Kidney epithelial cell (primary cell): ENCODE measurements at regions not wholly inside any gene's neighbourhood (a gene's known extent, or its start where the extent isn't known, plus 50 kb on each side); places are given as distances from the start of the nearest gene placed in this dataset.

Source experiments
- DNase-seq: peaks from one replicate; pipeline ENCODE4 v3.0.0-alpha.2; 2010; ENCODE audit warnings: low read depth
- H3K27me3 ChIP-seq: 2 replicates; pipeline ENCODE4 v1.6.0; 2011; ENCODE audit warnings: low read length; ENCODE audit not compliant: control insufficient read depth, insufficient read depth
- H3K36me3 ChIP-seq: 2 replicates; pipeline ENCODE4 v1.5.1; 2011; ENCODE audit warnings: low read length; ENCODE audit not compliant: control insufficient read depth, insufficient read depth
- H3K4me3 ChIP-seq: 2 replicates; pipeline ENCODE4 v1.5.1; 2011; ENCODE audit warnings: low read depth, mild to moderate bottlenecking, control low read depth, low read length
- TF ChIP-seq, protein P1 (sequence below): IDR thresholded peaks from 2 replicates; pipeline ENCODE4 v1.5.1; 2011; ENCODE audit warnings: mild to moderate bottlenecking, moderate library complexity, low read length, control low read depth, inconsistent platforms; ENCODE audit not compliant: insufficient read depth, poor library complexity, severe bottlenecking

DNA sequence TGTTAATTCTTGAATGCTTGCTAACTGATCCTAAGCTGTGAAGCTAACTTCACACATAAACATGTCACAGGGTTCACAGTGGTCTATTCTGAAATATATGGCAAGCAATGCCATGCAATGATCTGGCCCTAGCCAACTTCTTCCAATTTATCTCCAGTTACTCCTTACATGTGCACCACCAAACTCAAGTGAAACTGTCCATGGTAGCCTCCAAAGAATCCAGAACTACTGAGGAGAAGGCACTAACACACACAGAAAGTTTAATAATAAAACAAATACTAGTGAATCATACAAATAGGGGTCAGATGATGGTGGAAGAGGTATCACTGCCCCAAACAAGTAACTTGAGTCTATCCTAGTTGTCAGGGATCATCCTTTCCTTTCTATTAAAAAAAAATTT is 172.6 kb upstream of the RAB4A start:
- no peak for DNase-seq
- Histone ChIP-seq H3K36me3 (no peaks in the 10 kb centered on the region), H3K4me3 (no peak overlapping the region), H3K27me3 (peaks cover 15% of the 10 kb centered on the region)
- TF ChIP-seq, protein P1, sequence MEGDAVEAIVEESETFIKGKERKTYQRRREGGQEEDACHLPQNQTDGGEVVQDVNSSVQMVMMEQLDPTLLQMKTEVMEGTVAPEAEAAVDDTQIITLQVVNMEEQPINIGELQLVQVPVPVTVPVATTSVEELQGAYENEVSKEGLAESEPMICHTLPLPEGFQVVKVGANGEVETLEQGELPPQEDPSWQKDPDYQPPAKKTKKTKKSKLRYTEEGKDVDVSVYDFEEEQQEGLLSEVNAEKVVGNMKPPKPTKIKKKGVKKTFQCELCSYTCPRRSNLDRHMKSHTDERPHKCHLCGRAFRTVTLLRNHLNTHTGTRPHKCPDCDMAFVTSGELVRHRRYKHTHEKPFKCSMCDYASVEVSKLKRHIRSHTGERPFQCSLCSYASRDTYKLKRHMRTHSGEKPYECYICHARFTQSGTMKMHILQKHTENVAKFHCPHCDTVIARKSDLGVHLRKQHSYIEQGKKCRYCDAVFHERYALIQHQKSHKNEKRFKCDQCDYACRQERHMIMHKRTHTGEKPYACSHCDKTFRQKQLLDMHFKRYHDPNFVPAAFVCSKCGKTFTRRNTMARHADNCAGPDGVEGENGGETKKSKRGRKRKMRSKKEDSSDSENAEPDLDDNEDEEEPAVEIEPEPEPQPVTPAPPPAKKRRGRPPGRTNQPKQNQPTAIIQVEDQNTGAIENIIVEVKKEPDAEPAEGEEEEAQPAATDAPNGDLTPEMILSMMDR, result no peak

DNA sequence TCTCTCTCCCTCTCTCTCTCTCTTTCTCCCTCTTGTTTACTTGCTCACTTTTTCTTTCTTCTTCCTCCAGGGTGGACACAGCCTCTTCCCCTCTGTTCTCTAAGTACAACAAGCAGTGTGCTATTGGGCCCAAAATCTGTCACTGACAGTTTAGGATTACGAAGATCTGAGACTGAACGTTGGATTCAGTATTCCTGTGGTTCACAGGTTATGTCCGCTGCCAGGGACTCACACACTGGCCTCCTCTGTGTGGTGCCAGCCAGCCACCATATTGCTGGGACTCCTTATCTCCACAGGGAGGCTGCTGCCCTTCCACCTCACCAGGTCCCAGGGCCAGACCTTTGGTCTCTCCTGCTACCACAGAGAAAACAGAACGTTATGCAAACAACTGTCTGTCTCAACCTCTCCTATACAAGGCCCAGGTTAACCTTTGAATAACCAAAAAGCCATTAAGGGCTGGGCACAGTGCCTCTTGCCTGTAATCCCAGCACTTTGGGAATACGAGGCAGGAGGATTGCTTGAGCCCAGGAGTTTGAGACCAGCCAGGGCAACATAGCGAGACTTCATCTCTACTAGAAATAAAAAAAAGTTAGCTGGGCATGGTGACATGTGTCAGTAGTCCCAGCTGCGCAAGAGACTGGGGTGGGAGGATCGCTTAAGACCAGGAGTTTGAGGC is 171.9 kb upstream of the RAB4A start:
- DNase-seq, result no peak
- no peak overlapping the region for H3K4me3 ChIP-seq
- TF ChIP-seq, protein P1, result no peak
- H3K27me3 ChIP-seq, result peaks cover 11% of the 10 kb centered on the region
- no peaks in the 10 kb centered on the region for H3K36me3 ChIP-seq

DNA sequence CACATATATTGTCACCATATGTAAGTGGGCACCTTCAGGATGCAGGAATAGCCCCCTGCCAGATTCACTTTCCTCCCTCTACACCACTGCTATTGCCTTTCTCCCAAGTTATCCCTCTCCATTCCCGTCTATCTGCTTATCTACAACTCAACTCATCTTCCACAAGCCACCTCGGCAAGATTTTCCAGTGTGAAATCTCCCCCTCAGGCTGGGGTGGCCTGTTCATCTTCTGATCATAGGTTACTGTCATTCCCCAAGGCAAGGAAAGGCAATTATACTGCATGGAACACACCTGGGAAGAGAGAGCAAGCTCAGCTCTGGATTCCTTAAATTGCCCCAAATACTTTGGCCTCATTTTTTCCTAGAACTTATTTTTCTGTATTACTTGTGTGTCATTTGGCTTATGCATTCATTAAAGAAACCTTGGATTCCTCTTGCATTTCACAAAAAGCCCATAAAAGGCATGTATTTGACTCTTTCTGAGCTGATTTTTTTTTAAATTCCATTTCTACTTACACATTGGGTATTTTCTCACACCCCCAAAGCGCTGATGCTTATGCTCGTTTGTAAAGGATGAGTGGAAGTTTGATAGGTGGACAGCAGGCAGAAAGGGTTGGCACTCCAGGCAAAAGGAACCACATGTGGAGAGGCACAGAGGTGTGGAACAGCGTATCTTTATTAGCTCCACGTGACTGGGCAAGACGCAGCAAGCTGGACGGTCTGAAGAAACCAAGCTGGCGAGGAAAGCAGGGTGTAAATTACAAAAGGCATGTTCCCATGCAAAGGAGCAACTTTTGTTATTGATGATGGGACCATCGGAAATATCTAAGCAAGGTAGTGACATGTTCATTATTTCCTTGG is 169.7 kb upstream of the RAB4A start:
- peaks cover 9% of the 10 kb centered on the region for H3K27me3 ChIP-seq
- TF ChIP-seq, protein P1, result no peak
- no peak for DNase-seq
- no peak overlapping the region for H3K4me3 ChIP-seq
- no peaks in the 10 kb centered on the region for H3K36me3 ChIP-seq

DNA sequence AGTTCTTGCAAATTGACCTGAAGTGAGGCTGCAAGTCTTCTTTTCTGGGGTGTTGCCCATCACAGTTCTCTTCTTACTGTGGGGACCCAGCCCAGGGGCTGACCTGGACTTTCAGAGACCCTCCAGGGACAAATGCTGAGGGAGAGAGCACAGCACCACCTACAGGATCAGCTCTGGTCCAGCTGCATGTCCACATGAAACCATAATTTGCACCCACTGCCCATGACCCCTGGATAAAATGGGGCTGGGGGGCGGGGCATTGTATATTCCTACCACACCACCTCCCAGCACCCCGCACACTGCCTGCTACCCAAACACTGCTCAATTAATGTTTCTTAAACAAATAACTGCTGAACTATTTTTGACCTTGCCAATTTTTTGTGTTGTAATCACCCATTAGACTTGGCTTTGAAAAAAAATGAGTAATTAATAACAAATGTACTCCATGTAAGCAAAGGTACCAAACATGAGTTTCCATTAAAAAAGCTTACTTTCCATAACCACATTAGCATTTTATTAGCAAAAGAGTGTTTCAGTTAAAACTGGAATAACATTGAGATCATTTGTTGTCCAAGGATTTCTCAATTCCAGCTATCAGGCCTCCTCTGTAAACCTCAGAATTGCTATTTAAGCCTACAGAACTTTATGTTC is 168.0 kb upstream of the RAB4A start:
- DNase-seq, result no peak
- no peaks in the 10 kb centered on the region for H3K36me3 ChIP-seq
- no peak overlapping the region for H3K4me3 ChIP-seq
- peaks cover 9% of the 10 kb centered on the region for H3K27me3 ChIP-seq
- TF ChIP-seq, protein P1, result no peak

DNA sequence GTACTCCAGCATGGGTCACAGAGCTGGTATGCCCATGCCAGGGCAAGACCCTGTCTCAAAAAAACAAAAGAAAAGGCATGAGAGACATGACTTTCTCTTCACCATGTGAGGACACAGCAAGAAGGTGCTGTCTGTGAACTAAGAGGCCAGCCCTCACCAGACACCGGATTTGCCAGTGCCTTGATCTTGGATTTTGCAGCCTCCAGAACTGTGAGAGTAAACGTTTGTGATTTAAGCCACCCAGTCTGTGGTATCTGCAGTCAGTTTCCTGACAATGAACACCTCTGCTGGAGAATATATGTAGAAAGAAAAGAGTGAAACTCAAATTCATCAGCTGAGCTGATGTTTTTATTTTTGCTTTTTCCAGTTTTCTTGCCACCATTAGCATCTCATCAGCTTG is 166.3 kb upstream of the RAB4A start:
- Histone ChIP-seq H3K36me3 (no peaks in the 10 kb centered on the region), H3K27me3 (peaks cover 9% of the 10 kb centered on the region), H3K4me3 (no peak overlapping the region)
- TF ChIP-seq, protein P1, result no peak
- DNase-seq, result no peak
